ENCODE measurements at regions not wholly inside any gene's neighbourhood (a gene's known extent, or its start where the extent isn't known, plus 50 kb on each side); places are given as distances from the start of the nearest gene placed in this dataset.

- WGBS (ENCODE audit: extremely low coverage, insufficient read length, low lambda C conversion rate) = no CpG with 5 or more reads among the region's 6 CpGs
- Histone ChIP-seq H3K27me3 (ENCODE audit: insufficient read depth, low read length) (no peaks in the 10 kb centered on the region), H2AFZ (ENCODE audit: low read length) (no peak overlapping the region), H4K20me1 (ENCODE audit: control insufficient read depth, insufficient read depth, insufficient read length) (no peaks in the 10 kb centered on the region), H4K91ac (ENCODE audit: insufficient read length, low read depth, low read length) (no peak overlapping the region), H3K56ac (ENCODE audit: insufficient read length, low read depth, low read length) (no peak overlapping the region), H2BK15ac (ENCODE audit: low read depth, low read length) (no peak overlapping the region), H3K14ac (ENCODE audit: insufficient read depth, low read length) (no peak overlapping the region), H2BK12ac (ENCODE audit: insufficient read length, low read depth, low read length) (no peak overlapping the region), H4K5ac (ENCODE audit: insufficient read length, low read depth, low read length) (no peak overlapping the region), H3K9me3 (ENCODE audit: control insufficient read depth, low read depth, low read length) (no peaks in the 10 kb centered on the region), H2BK20ac (ENCODE audit: low read depth, low read length, poor library complexity, severe bottlenecking) (no peak overlapping the region), H3T11ph (ENCODE audit: low read length) (no peak overlapping the region), H2BK120ac (ENCODE audit: low read depth, low read length, poor library complexity, severe bottlenecking) (no peak overlapping the region), H3K79me1 (ENCODE audit: insufficient read depth, low read depth, low read length, poor library complexity, severe bottlenecking) (no peaks in the 10 kb centered on the region), H4K8ac (replicated peaks; ENCODE audit: insufficient read length, low read depth, low read length) (no peak overlapping the region), H3K4me2 (ENCODE audit: insufficient read depth, insufficient read length, low read length) (no peak overlapping the region), H3K4ac (ENCODE audit: low read depth, low read length) (no peak overlapping the region), H3K23me2 (ENCODE audit: insufficient read length, low read depth, low read length, poor library complexity, severe bottlenecking) (no peaks in the 10 kb centered on the region), H3K27ac (ENCODE audit: insufficient read length, low read depth, low read length) (no peak overlapping the region), H3K79me2 (ENCODE audit: insufficient read depth, low read length) (no peaks in the 10 kb centered on the region), H3K9ac (ENCODE audit: extremely low read depth, insufficient read length, low read length) (no peak overlapping the region), H2AK5ac (ENCODE audit: insufficient read length, low read length) (no peak overlapping the region), H3K18ac (ENCODE audit: insufficient read length, low read depth, low read length) (peak overlapping the region; percentile 76), H3K23ac (ENCODE audit: insufficient read length, low read depth, low read length) (no peak overlapping the region), H3K4me1 (ENCODE audit: insufficient read depth, low read length) (no peaks in the 10 kb centered on the region), H2BK5ac (ENCODE audit: insufficient read length, low read length) (no peak overlapping the region)
- Mint-ChIP-seq H3K4me3 (no peak overlapping the region), H3K9me3 (no peaks in the 10 kb centered on the region), H3K36me3 (ENCODE audit: insufficient read depth in 1 of 3, low read depth in 3 of 3) (no peaks in the 10 kb centered on the region), H3K27me3 (ENCODE audit: low read depth) (peaks cover 1% of the 10 kb centered on the region; the same call in 1 of the 2 replicates), H3K4me1 (peaks cover 8 to 10% of the 10 kb centered on the region in 2 experiments; a peak in 3 of 4 replicates), H3K27ac (no peak overlapping the region)
- DNase-seq = no peak
- no peak for TF ChIP-seq CTCF (conservative IDR thresholded peaks at IDR 0.05)
Measured at GRCh38 chr3:31234145-31234544, 298.6 kb upstream of the STT3B start.
